Left ventricle myocardium inferior (tissue), 1 donor: ENCODE measurements at regions not wholly inside any gene's neighbourhood (a gene's known extent, or its start where the extent isn't known, plus 50 kb on each side); places are given as distances from the start of the nearest gene placed in this dataset.

ENCODE experiments used
- DNase-seq: peaks from one replicate; pipeline ENCODE4 v3.0.0-alpha.2; 2020
- H3K27ac ChIP-seq: fragments of 200-600 bp; replicated peaks from 2 replicates; pipeline ENCODE4 v1.8.0; 2021
- H3K27me3 ChIP-seq: fragments of 200-600 bp; 2 replicates; pipeline ENCODE4 v1.8.0; 2021; ENCODE audit warnings: low read depth
- H3K36me3 ChIP-seq: fragments of 200-600 bp; 2 replicates; pipeline ENCODE4 v1.8.0; 2021
- H3K4me1 ChIP-seq: fragments of 200-600 bp; 2 replicates; pipeline ENCODE4 v1.8.0; 2021
- H3K4me3 ChIP-seq: fragments of 200-600 bp; 2 replicates; pipeline ENCODE4 v1.8.0; 2021; ENCODE audit warnings: mild to moderate bottlenecking, moderate library complexity
- H3K9me3 ChIP-seq: fragments of 200-600 bp; replicated peaks from 2 replicates; pipeline ENCODE4 v1.8.0; 2021
- intact Hi-C: fragments of 100-400 bp; cut with micrococcal nuclease; formaldehyde crosslinking; loops from one replicate; pipeline ENCODE4 v1.11.0; 2022
- TF ChIP-seq, protein P1 (sequence below): fragments of 200-600 bp; IDR thresholded peaks from 2 replicates; pipeline ENCODE4 v1.8.0; 2021; ENCODE audit warnings: antibody characterized with exemption, mild to moderate bottlenecking, borderline replicate concordance
- donor health status: DM: no; HTN: yes; CAD: no; lungs with severe emphysema.

GRCh38 chr18:46289931-46290330 is 185.7 kb downstream of the HAUS1 start:
- DNase-seq, result no peak

GRCh38 chr18:46290440-46291020 is 186.3 kb downstream of the HAUS1 start:
- H3K27ac ChIP-seq, result no peak overlapping the region
- no peaks in the 10 kb centered on the region for H3K27me3 ChIP-seq
- no peak for DNase-seq
- intact Hi-C loops, result no loop called here
- H3K36me3 ChIP-seq, result no peaks in the 10 kb centered on the region
- peaks cover 5% of the 10 kb centered on the region for H3K4me1 ChIP-seq
- no peaks in the 10 kb centered on the region for H3K9me3 ChIP-seq
- TF ChIP-seq, protein P1, sequence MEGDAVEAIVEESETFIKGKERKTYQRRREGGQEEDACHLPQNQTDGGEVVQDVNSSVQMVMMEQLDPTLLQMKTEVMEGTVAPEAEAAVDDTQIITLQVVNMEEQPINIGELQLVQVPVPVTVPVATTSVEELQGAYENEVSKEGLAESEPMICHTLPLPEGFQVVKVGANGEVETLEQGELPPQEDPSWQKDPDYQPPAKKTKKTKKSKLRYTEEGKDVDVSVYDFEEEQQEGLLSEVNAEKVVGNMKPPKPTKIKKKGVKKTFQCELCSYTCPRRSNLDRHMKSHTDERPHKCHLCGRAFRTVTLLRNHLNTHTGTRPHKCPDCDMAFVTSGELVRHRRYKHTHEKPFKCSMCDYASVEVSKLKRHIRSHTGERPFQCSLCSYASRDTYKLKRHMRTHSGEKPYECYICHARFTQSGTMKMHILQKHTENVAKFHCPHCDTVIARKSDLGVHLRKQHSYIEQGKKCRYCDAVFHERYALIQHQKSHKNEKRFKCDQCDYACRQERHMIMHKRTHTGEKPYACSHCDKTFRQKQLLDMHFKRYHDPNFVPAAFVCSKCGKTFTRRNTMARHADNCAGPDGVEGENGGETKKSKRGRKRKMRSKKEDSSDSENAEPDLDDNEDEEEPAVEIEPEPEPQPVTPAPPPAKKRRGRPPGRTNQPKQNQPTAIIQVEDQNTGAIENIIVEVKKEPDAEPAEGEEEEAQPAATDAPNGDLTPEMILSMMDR, result no peak
- no peak overlapping the region for H3K4me3 ChIP-seq

More at GRCh38 chr18:46289931-46290330, 185.7 kb downstream of the HAUS1 start:
- Histone ChIP-seq H3K4me3 (no peak overlapping the region), H3K27me3 (no peaks in the 10 kb centered on the region), H3K36me3 (no peaks in the 10 kb centered on the region), H3K4me1 (peaks cover 5% of the 10 kb centered on the region), H3K27ac (no peak overlapping the region), H3K9me3 (no peaks in the 10 kb centered on the region)
- intact Hi-C loops, result loop anchor here (10.0 kb wide), 3 partner anchors 195 to 345 kb away; no protein-coding TSS in a partner anchor
- TF ChIP-seq, protein P1, result no peak

DNA sequence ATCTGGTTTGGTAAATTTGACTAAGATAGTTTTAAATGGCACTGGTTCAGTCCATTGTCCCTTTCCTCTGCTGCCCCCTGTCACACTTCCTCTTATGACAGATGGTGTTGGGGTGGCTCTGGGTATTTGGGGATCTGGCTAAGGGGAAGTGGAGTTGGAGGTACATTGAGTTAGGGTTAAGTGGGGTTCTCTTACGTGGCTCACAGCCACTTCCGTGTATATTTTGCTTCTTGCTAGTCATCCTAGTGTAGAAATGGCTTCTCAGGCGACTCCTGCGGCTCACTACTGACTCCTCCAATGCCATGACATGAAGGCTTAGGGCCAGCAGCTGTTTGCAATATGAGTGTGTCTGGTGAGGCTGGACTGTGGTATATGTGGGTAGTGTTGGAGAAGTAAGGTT is 187.0 kb downstream of the HAUS1 start:
- H3K36me3 ChIP-seq, result no peaks in the 10 kb centered on the region
- H3K27me3 ChIP-seq, result no peaks in the 10 kb centered on the region
- TF ChIP-seq, protein P1, result no peak
- intact Hi-C loops, result no loop called here
- H3K27ac ChIP-seq, result no peak overlapping the region
- no peak overlapping the region for H3K4me3 ChIP-seq
- no peaks in the 10 kb centered on the region for H3K9me3 ChIP-seq
- peaks cover 5% of the 10 kb centered on the region for H3K4me1 ChIP-seq
- DNase-seq, result no peak

DNA sequence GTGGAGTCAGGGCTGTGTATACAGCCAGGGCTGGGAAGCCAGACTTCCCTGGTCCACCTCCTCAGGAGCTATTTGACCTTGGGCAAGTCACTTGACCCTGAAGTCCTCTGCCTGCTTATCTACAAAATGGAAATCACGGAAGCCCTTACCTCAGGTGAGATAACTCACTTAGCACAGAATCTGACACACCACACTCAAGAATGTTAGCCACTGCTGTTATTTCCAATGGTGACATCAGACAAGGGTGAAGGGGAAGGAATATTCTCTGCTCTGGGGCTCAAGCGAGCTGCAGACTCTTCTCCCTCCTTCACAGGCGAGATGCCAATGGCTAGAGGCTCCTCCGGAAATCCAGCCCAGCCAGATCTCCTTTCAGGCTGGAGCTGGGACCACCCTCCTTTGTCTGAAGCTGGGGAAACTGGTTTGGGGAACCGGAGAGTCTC is 189.6 kb downstream of the HAUS1 start:
- Histone ChIP-seq H3K36me3 (no peaks in the 10 kb centered on the region), H3K9me3 (no peaks in the 10 kb centered on the region), H3K4me3 (no peak overlapping the region), H3K4me1 (peaks cover 5% of the 10 kb centered on the region), H3K27me3 (no peaks in the 10 kb centered on the region), H3K27ac (no peak overlapping the region)
- intact Hi-C loops, result no loop called here
- TF ChIP-seq, protein P1, result no peak
- no peak for DNase-seq

DNA sequence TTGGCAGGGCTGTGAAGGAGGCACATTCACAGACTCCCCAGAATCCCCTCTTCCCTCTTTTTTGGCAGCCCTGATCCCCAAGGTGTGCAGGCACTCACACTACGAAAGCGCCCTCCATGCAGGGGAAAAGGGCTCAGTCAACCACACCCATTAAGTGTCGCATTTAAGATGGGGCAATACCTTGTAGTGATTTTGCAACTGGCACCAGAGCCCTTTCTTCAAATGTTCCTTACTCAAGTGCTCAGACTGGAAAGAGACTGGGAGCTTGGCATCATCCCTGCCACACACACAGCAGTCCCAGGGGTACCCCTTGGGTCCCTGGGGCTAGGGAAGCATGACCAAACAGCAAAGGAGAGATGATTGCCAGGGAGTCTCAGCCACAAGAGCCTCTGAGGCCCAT is 190.1 kb downstream of the HAUS1 start:
- peaks cover 5% of the 10 kb centered on the region for H3K4me1 ChIP-seq
- TF ChIP-seq, protein P1, result no peak
- H3K27me3 ChIP-seq, result no peaks in the 10 kb centered on the region
- no peaks in the 10 kb centered on the region for H3K9me3 ChIP-seq
- no peak overlapping the region for H3K4me3 ChIP-seq
- no peak overlapping the region for H3K27ac ChIP-seq
- DNase-seq, result no peak
- no peaks in the 10 kb centered on the region for H3K36me3 ChIP-seq
- intact Hi-C loops, result no loop called here
